ENCODE measurements at regions not wholly inside any gene's neighbourhood (a gene's known extent, or its start where the extent isn't known, plus 50 kb on each side); places are given as distances from the start of the nearest gene placed in this dataset.

DNA sequence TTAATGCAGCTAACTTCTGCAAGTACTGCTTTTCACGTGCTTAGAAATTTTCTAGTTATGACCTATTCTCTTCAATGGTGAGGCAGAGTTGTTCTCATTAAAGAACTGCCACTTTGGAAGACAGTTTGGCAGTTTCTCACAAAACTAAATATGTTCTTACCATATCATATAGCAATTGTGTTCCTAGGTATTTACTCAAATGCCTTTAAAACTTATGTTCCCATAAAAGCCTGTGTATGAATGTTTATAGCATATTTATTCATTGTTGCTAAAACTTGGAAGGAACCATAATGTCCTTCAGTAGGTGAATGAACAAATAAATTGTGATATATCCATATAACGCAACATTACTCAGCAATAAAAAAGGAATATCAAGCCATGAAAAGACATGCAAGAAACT, 555.1 kb upstream of the POT1 start:
- TF ChIP-seq, protein P1, sequence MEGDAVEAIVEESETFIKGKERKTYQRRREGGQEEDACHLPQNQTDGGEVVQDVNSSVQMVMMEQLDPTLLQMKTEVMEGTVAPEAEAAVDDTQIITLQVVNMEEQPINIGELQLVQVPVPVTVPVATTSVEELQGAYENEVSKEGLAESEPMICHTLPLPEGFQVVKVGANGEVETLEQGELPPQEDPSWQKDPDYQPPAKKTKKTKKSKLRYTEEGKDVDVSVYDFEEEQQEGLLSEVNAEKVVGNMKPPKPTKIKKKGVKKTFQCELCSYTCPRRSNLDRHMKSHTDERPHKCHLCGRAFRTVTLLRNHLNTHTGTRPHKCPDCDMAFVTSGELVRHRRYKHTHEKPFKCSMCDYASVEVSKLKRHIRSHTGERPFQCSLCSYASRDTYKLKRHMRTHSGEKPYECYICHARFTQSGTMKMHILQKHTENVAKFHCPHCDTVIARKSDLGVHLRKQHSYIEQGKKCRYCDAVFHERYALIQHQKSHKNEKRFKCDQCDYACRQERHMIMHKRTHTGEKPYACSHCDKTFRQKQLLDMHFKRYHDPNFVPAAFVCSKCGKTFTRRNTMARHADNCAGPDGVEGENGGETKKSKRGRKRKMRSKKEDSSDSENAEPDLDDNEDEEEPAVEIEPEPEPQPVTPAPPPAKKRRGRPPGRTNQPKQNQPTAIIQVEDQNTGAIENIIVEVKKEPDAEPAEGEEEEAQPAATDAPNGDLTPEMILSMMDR (conservative IDR thresholded peaks at IDR 0.05; ENCODE audit: low read depth in 2 of 2), result no peak
- TF ChIP-seq EZH2 (IDR thresholded peaks at IDR 0.05; ENCODE audit: low read depth, unreplicated experiment) (no peak), ZNF114 (CRISPR knock-in tag; IDR thresholded peaks at IDR 0.05) (no peak), STAT1 (IDR thresholded peaks at IDR 0.05; ENCODE audit: unreplicated experiment) (no peak), JUNB (IDR thresholded peaks at IDR 0.05; ENCODE audit: unreplicated experiment) (no peak), POLR2AphosphoS5 (IDR thresholded peaks at IDR 0.05; ENCODE audit: low read depth) (no peak), CREB1 (CRISPR knock-in tag; IDR thresholded peaks at IDR 0.05; ENCODE audit: low read depth) (no peak), ZNF331 (CRISPR knock-in tag; IDR thresholded peaks at IDR 0.05; ENCODE audit: low read depth) (no peak), NANOG (IDR thresholded peaks at IDR 0.05; ENCODE audit: borderline replicate concordance) (no peak), ETS1 (IDR thresholded peaks at IDR 0.05) (no peak), EZH2phosphoT487 (IDR thresholded peaks at IDR 0.05; ENCODE audit: unreplicated experiment) (no peak)
- TF ChIP-seq, protein P2, sequence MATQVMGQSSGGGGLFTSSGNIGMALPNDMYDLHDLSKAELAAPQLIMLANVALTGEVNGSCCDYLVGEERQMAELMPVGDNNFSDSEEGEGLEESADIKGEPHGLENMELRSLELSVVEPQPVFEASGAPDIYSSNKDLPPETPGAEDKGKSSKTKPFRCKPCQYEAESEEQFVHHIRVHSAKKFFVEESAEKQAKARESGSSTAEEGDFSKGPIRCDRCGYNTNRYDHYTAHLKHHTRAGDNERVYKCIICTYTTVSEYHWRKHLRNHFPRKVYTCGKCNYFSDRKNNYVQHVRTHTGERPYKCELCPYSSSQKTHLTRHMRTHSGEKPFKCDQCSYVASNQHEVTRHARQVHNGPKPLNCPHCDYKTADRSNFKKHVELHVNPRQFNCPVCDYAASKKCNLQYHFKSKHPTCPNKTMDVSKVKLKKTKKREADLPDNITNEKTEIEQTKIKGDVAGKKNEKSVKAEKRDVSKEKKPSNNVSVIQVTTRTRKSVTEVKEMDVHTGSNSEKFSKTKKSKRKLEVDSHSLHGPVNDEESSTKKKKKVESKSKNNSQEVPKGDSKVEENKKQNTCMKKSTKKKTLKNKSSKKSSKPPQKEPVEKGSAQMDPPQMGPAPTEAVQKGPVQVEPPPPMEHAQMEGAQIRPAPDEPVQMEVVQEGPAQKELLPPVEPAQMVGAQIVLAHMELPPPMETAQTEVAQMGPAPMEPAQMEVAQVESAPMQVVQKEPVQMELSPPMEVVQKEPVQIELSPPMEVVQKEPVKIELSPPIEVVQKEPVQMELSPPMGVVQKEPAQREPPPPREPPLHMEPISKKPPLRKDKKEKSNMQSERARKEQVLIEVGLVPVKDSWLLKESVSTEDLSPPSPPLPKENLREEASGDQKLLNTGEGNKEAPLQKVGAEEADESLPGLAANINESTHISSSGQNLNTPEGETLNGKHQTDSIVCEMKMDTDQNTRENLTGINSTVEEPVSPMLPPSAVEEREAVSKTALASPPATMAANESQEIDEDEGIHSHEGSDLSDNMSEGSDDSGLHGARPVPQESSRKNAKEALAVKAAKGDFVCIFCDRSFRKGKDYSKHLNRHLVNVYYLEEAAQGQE (IDR thresholded peaks at IDR 0.05; ENCODE audit: unreplicated experiment), result no peak
- TF ChIP-seq, protein P3, sequence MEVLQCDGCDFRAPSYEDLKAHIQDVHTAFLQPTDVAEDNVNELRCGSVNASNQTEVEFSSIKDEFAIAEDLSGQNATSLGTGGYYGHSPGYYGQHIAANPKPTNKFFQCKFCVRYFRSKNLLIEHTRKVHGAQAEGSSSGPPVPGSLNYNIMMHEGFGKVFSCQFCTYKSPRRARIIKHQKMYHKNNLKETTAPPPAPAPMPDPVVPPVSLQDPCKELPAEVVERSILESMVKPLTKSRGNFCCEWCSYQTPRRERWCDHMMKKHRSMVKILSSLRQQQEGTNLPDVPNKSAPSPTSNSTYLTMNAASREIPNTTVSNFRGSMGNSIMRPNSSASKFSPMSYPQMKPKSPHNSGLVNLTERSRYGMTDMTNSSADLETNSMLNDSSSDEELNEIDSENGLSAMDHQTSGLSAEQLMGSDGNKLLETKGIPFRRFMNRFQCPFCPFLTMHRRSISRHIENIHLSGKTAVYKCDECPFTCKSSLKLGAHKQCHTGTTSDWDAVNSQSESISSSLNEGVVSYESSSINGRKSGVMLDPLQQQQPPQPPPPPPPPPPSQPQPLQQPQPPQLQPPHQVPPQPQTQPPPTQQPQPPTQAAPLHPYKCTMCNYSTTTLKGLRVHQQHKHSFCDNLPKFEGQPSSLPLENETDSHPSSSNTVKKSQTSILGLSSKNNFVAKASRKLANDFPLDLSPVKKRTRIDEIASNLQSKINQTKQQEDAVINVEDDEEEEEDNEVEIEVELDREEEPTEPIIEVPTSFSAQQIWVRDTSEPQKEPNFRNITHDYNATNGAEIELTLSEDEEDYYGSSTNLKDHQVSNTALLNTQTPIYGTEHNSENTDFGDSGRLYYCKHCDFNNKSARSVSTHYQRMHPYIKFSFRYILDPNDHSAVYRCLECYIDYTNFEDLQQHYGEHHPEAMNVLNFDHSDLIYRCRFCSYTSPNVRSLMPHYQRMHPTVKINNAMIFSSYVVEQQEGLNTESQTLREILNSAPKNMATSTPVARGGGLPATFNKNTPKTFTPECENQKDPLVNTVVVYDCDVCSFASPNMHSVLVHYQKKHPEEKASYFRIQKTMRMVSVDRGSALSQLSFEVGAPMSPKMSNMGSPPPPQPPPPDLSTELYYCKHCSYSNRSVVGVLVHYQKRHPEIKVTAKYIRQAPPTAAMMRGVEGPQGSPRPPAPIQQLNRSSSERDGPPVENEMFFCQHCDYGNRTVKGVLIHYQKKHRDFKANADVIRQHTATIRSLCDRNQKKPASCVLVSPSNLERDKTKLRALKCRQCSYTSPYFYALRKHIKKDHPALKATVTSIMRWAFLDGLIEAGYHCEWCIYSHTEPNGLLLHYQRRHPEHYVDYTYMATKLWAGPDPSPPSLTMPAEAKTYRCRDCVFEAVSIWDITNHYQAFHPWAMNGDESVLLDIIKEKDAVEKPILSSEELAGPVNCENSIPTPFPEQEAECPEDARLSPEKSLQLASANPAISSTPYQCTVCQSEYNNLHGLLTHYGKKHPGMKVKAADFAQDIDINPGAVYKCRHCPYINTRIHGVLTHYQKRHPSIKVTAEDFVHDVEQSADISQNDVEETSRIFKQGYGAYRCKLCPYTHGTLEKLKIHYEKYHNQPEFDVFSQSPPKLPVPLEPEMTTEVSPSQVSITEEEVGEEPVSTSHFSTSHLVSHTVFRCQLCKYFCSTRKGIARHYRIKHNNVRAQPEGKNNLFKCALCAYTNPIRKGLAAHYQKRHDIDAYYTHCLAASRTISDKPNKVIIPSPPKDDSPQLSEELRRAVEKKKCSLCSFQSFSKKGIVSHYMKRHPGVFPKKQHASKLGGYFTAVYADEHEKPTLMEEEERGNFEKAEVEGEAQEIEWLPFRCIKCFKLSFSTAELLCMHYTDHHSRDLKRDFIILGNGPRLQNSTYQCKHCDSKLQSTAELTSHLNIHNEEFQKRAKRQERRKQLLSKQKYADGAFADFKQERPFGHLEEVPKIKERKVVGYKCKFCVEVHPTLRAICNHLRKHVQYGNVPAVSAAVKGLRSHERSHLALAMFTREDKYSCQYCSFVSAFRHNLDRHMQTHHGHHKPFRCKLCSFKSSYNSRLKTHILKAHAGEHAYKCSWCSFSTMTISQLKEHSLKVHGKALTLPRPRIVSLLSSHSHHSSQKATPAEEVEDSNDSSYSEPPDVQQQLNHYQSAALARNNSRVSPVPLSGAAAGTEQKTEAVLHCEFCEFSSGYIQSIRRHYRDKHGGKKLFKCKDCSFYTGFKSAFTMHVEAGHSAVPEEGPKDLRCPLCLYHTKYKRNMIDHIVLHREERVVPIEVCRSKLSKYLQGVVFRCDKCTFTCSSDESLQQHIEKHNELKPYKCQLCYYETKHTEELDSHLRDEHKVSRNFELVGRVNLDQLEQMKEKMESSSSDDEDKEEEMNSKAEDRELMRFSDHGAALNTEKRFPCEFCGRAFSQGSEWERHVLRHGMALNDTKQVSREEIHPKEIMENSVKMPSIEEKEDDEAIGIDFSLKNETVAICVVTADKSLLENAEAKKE (CRISPR knock-in tag; IDR thresholded peaks at IDR 0.05), result no peak
- no peaks in the 10 kb centered on the region for H3K36me3 ChIP-seq (ENCODE audit: insufficient read depth)
- ATAC-seq (no peak), DNase-seq (ENCODE audit: low spot score) (no peak)
- no peaks in the 10 kb centered on the region for H3K4me1 Mint-ChIP-seq
- no peak overlapping the region for H3K27ac ChIP-seq (ENCODE audit: low read depth)
- no peaks in the 10 kb centered on the region for H3K79me2 ChIP-seq (replicated peaks; ENCODE audit: insufficient read depth)
- H3K9me3 Mint-ChIP-seq, result no peaks in the 10 kb centered on the region
- no peaks in the 10 kb centered on the region for H3F3A ChIP-seq (replicated peaks; ENCODE audit: low read depth)
- H3K4me2 ChIP-seq, result no peak overlapping the region
- no peak overlapping the region for H3K4me3 ChIP-seq
- no peaks in the 10 kb centered on the region for H3K4me1 ChIP-seq (ENCODE audit: insufficient read depth)
- H2AFZ ChIP-seq, result no peak overlapping the region
- no peak overlapping the region for H3K27ac Mint-ChIP-seq
- H3K27me3 Mint-ChIP-seq (ENCODE audit: insufficient read depth, low read depth, poor library complexity), result no peaks in the 10 kb centered on the region
- no peaks in the 10 kb centered on the region for H3K9me2 ChIP-seq (ENCODE audit: insufficient read depth)
- no peaks in the 10 kb centered on the region for H3K27me3 ChIP-seq (ENCODE audit: insufficient read depth)
- no peaks in the 10 kb centered on the region for H4K20me1 ChIP-seq (replicated peaks; ENCODE audit: insufficient read depth)
- H3K4me3 Mint-ChIP-seq, result no peak overlapping the region
- no peaks in the 10 kb centered on the region for H3K36me3 Mint-ChIP-seq (ENCODE audit: low read depth)

Data from GM23338 (cell line).